SKM-1 (cell line): ENCODE measurements at regions not wholly inside any gene's neighbourhood (a gene's known extent, or its start where the extent isn't known, plus 50 kb on each side); places are given as distances from the start of the nearest gene placed in this dataset.

Source experiments
- DNase-seq: peaks from one replicate; lab custom pipeline; 2025; ENCODE audit not compliant: unreplicated experiment; lab: John Stamatoyannopoulos, UW

- no peak for DNase-seq
These were observed 81.4 kb downstream of the ZNF608 start for GRCh38 chr5:124665035-124665434.

- no peak for DNase-seq
These were observed 82.2 kb downstream of the ZNF608 start for GRCh38 chr5:124664287-124664686.

GRCh38 chr5:124663101-124663506 is 83.3 kb downstream of the ZNF608 start:
- DNase-seq: no peak

GRCh38 chr5:124662181-124662781 is 84.2 kb downstream of the ZNF608 start:
- no peak for DNase-seq

DNA sequence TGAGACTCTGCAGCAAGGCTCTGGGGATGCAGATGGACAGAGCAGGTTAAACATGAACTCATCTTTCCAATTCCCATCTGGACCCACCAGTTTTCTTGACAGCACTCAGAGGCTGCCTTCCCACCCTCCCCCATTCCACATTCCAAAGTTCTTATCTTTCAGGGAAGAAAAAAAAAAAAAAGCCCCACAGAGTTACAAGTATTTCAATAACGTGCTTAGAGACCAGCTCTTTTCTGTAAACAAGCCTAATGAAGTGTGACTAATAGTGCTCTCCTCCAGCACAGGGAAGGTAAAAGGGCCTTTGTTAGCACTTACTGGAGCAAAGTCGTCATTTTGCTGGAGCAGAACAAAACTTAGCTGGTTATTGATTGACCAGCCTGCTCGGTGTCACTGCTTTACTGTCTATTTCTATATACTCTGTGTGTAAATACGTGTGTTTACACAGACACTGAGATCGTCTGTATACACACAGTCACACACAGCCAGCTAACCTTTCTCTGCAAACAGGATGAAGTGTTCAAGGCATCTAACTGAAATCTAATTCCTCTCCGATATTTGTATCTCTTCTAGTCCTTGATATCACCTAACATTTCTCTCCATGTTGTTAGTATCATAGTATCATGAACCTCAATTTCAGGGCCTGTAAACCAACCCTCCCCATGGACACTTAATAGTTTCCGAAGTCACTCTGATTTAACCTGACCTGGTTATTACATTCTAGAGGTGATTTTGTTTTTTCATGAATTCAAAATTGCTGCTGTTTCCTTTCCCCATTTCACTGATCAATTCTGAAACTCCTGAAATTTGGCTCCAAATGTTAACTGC is 84.9 kb downstream of the ZNF608 start:
- DNase-seq: no peak

- no peak for DNase-seq
These were observed 86.0 kb downstream of the ZNF608 start for GRCh38 chr5:124660229-124661093.

GRCh38 chr5:124659798-124660197 is 86.6 kb downstream of the ZNF608 start:
- DNase-seq: no peak

DNA sequence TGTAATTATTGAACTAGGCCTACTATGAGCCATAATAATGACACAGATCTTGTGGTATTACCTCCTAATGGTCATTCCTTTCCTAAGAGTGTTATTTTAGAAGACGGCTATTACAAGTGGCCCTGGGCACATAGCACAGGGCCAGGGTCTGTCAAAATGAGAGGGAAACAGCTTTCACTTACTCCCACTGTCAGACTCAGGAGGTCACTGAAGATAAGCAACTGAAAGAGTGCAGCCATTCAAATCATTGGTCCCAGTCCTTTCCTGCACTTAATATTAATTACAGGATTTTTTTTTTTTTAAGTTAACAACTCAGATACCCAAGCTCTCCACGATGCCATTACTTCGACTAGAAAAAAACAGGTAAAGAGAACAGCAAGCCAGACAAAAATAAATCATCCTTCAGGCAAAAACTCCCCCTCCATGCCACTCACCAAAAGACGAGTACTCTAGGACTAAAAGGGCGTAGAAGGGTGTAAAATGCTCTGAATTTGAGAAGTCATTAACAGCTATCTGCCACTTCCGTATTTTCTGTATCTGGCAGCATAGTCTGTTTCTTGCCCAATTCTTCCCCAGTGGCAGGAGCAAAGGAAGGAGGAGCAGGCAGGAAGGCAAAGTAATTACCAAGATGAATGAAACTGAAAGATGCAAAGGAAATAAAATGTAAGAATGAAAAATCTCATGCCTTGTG is 87.4 kb downstream of the ZNF608 start:
- DNase-seq: peak; percentile 67

DNA sequence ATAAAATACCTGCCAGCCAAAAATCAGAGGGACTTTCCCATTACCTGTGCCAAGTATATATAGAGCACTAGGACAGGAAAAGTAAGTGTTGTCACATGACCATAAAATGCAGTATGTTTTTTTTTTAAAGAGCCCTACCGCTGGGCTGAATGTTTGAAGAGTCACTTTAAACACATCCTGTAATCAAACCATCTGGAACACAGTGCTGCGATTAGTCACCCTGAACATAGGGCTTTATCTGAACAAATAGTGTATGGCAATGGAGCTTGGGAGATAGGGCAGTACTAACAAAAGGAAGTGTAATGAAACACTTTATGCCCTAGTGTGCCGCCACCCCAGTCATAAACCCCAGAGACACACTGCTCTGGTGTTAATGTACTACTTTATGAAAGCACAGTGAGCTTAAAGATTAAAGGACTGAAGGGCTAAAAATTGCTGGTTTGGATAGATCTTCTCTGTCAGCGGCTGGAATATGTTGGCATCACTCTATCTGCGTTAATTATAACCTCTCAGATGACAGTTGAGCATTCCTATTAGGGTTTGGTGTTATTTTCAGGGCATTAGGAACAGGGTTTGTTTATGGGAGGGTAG is 90.4 kb downstream of the ZNF608 start:
- DNase-seq: no peak

- DNase-seq: no peak
These were observed 91.1 kb downstream of the ZNF608 start for GRCh38 chr5:124655251-124655917.

- no peak for DNase-seq
These were observed 92.0 kb downstream of the ZNF608 start for GRCh38 chr5:124654418-124654817.

DNA sequence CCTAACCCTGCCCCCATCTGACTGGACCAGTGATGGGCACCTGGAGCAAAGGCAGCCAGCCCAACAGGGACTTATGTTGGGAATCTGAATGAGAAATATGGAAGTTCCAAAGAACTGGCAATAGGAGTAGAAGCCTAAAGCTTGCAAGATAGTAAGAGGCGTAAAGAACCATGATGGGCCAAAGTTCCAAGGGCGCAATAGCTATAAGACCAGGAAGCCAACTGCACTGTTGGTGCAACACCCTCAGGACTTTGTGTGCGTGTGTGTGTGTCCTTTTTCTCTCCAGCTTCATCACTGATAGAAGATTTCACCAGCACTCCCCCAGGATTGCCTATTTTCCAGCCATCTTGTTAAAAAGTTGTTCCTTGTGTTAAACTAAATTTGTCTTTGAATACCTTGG is 92.8 kb downstream of the ZNF608 start:
- no peak for DNase-seq

DNA sequence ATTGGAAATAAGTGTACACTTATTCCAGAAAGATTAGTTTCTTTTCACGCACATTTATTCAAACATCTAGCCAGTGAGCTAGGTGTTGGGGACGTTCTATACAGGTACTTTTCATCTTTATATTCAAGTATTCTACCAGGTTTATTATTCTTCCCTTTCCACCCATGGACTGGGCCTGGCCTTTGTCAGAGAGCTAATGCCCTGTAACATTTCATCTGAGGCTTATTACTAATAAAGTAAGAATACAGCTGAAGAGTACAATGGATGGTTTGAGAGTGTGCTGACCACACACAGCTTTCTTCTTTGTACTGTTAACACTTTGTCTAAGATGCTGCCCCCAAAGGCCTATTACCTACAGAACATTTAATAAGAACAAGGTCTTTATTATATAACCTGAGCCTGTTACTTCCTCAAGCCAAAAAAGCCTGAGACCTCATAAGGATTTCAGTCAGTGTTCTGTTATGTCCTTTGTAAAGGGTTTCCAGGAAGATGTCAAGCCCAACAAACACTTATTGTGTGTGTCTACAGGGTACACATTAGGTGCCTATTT is 93.5 kb downstream of the ZNF608 start:
- no peak for DNase-seq

DNA sequence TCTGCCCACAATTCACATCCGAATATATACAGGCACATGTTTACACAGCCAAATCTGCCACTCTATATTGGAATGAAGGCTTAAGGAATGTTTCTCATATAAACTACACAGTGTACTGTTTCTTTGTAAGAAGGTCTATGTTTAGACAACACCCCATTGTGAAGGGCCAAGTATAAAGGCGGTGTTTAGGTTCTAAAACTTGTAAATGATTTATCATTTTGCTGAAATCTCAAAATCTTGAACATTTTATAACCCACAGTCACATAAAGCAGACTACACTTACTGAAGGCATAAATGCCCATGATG is 94.0 kb downstream of the ZNF608 start:
- no peak for DNase-seq

DNA sequence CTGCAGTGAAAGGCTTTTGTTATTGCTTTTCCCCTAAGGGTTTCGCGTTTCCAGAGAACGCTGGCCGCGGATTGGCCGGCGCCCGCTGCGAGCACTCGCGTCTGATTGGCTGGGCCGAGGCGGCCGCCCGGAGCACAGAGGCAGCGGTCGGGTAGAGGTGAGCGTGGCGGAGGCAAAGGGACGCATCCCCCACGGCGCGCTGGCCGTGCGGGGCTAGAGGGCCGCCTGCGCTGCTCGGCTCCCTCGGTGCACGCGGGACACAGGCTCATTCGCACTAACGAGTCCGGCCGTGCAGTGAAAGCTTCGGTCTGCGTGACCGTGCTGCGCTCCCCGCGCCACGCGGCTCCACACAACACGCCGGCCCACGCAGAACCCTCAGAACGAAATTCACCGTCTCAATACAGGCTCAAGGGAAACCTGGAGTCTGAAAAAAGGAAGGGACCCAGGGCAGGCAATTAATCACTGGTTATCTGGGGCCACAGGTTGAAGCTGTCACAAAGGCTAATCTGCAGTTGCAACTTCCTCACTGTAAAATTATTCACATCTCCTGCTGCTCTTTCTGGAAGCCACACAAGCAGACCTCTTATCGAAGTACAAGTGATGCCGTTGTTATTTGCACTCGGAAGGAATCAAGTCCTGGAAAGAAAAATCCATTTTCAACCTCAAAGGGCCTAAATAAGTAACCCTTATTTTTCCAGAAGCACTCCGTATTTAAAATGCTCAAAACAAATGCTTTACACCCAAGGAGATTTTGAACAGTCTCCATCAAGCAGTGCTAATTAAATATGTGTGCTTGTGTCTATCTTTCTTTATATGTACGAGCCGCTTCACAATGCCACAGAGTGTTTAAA is 94.6 kb downstream of the ZNF608 start:
- no peak for DNase-seq

- no peak for DNase-seq
These were observed 95.3 kb downstream of the ZNF608 start for GRCh38 chr5:124650951-124651662.

DNA sequence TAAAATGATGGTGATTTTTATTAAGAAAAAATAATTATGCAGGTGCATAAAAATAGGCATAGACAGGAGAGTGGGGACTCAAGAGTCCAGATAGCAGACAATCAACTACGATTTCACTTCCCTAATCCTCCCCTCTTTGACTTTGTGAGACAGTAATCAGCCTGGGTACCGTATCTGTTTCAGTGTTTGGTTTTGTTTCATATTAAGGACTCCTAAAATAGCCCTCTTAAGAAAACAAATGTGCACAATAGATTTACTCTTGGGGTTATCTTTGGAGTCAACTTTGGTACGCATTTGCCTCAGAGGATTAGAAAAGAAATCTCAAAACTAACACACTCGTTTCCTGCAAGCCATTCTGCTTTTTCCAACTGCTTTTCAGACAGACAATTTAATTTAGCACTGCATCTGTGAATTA is 96.3 kb downstream of the ZNF608 start:
- no peak for DNase-seq

DNA sequence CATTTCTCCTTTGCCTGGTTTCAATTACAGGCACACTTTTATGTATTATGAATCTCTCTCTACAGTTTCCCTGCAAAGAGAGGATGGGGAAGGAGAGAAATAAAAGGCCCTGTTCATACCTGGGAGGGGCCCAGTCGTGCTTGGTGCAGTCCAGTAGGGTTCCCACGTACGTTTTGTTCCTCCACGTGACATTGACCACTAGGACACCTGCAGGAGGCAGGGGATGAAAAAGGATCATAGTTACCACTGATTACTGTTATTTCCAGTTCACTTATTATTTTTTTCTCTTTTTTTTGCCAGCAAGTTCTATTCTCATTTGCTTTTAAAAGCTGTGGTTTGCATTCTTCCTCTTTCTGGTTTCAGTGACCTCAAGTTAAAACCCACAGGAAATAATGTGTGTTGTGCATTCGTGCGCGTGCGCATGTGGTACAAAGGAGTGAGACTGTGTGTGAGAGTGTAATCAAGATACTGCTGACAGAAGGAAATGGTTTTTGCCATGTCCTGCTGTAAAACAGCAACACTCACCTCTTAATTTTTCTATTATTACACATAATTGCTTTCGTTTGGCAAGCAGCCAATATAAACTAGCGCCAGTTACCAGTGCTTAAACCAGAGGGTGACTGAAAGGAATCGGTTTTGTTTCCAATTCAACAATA is 96.8 kb downstream of the ZNF608 start:
- peak; percentile 93 for DNase-seq
